ENCODE measurements at regions not wholly inside any gene's neighbourhood (a gene's known extent, or its start where the extent isn't known, plus 50 kb on each side); places are given as distances from the start of the nearest gene placed in this dataset.

DNA sequence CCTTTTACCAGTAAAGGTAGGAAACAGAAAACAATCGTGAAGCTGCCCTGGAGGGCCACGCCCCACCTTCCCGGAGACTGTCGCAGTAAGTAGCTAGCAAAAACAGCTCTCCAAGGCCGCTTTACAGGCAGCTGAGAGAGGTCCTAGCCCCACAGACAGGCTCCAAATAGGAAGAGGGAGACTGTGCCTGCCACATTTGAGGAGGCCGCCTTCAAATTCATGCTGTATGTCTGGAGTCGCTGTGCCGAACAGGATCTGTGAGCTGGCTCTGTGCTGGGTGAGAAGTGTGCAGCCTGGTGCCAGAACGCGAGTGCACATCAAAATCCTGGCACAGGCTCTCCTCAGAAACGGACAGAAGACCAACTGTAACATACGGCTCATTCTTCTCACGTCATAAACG lies 582.2 kb downstream of the CETN3 start:
- Histone ChIP-seq H3K4me2 (ENCODE audit: insufficient read depth, low read length) (no peak overlapping the region), H2AFZ (ENCODE audit: low read depth, low read length) (peak overlapping the region; percentile 34), H3K27me3 (ENCODE audit: control insufficient read depth in 2 of 2, insufficient read depth in 2 of 2, low read length in 2 of 2) (no peaks in the 10 kb centered on the region), H3K9ac (replicated peaks; ENCODE audit: extremely low read depth, insufficient read depth, low read length) (no peak overlapping the region), H3K9me3 (replicated peaks; ENCODE audit: control insufficient read depth, insufficient read depth, low read length) (no peaks in the 10 kb centered on the region), H3K27ac (ENCODE audit: insufficient read depth, low read depth, low read length) (no peak overlapping the region), H4K20me1 (replicated peaks; ENCODE audit: control insufficient read depth, extremely low read depth, insufficient read depth, low read length) (no peaks in the 10 kb centered on the region), H3K4me1 (ENCODE audit: control insufficient read depth, extremely low read depth, insufficient read depth, low read length) (no peaks in the 10 kb centered on the region), H3K9me1 (replicated peaks; ENCODE audit: control insufficient read depth, extremely low read depth, insufficient read depth, low read length) (no peaks in the 10 kb centered on the region), H3K4me3 (replicated peaks in 1 of 3; ENCODE audit: insufficient read depth in 1 of 3, low read depth in 1 of 3, low read length in 3 of 3) (no peak overlapping the region), H3K79me2 (ENCODE audit: control insufficient read depth, insufficient read depth, low read length) (no peaks in the 10 kb centered on the region), H3K36me3 (ENCODE audit: control insufficient read depth in 2 of 2, extremely low read depth in 1 of 2, insufficient read depth in 2 of 2, low read length in 2 of 2) (no peaks in the 10 kb centered on the region)
- dilution Hi-C loops (cut with MboI; ENCODE audit: extremely low pct_ligation_motif_present, low sequenced_read_pairs) (no loop called here), intact Hi-C loops (cut with micrococcal nuclease) (no loop called here)
- CTCF ChIA-PET: interaction anchor here (0.8 to 1.0 kb wide), 2 partner anchors 11 to 12 kb away, joined by 3 to 4 read pairs; no protein-coding TSS in a partner anchor
- POLR2A ChIA-PET: no interaction called here
- DNase-seq (ENCODE audit: low read depth, low spot score) (no peak), FAIRE-seq (no peak)
- BruUV-seq (replicated peaks): no TSS peak
- TF ChIP-seq MYC (IDR thresholded peaks at IDR 0.05; ENCODE audit: low read depth, low read length): no peak
- TF ChIP-seq JUN (IDR thresholded peaks at IDR 0.05; ENCODE audit: borderline replicate concordance, insufficient read depth, insufficient read length, low read depth): no peak
- no peak for TF ChIP-seq GATA2 (IDR thresholded peaks at IDR 0.05; ENCODE audit: insufficient read depth, insufficient read length, low read depth, low read length)
- TF ChIP-seq, protein P1, sequence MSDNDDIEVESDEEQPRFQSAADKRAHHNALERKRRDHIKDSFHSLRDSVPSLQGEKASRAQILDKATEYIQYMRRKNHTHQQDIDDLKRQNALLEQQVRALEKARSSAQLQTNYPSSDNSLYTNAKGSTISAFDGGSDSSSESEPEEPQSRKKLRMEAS (IDR thresholded peaks at IDR 0.05; ENCODE audit: insufficient read depth, insufficient read length): no peak
- no peak for TF ChIP-seq EZH2 (IDR thresholded peaks at IDR 0.05; ENCODE audit: borderline replicate concordance, low read depth, low read length, severe bottlenecking)
- no peak for TF ChIP-seq POLR2AphosphoS5 (IDR thresholded peaks at IDR 0.05; ENCODE audit: insufficient read depth, low read depth, low read length)
- TF ChIP-seq POLR2A (IDR thresholded peaks at IDR 0.05; ENCODE audit: low read depth, low read length): no peak
- TF ChIP-seq FOS (IDR thresholded peaks at IDR 0.05; ENCODE audit: borderline replicate concordance, insufficient read depth, low read length): no peak
- TF ChIP-seq, protein P2, sequence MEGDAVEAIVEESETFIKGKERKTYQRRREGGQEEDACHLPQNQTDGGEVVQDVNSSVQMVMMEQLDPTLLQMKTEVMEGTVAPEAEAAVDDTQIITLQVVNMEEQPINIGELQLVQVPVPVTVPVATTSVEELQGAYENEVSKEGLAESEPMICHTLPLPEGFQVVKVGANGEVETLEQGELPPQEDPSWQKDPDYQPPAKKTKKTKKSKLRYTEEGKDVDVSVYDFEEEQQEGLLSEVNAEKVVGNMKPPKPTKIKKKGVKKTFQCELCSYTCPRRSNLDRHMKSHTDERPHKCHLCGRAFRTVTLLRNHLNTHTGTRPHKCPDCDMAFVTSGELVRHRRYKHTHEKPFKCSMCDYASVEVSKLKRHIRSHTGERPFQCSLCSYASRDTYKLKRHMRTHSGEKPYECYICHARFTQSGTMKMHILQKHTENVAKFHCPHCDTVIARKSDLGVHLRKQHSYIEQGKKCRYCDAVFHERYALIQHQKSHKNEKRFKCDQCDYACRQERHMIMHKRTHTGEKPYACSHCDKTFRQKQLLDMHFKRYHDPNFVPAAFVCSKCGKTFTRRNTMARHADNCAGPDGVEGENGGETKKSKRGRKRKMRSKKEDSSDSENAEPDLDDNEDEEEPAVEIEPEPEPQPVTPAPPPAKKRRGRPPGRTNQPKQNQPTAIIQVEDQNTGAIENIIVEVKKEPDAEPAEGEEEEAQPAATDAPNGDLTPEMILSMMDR (IDR thresholded peaks at IDR 0.05; ENCODE audit: extremely low read depth in 1 of 2, insufficient read depth in 1 of 2, low read depth in 1 of 2, low read length in 2 of 2): no peak

Data from endothelial cell of umbilical vein (primary cell).